Mucosa of descending colon (tissue), 3 donors: ENCODE measurements at regions not wholly inside any gene's neighbourhood (a gene's known extent, or its start where the extent isn't known, plus 50 kb on each side); places are given as distances from the start of the nearest gene placed in this dataset.
A peak's percentile ranks its signal among the peaks of the same experiment; 100 is the strongest.

Source experiments
- ATAC-seq: fragments of 200-7000 bp; cut with Tn5 transposase; one replicate; pipeline ENCODE4 v1.9.1; 2020; ENCODE audit warnings: mild to moderate bottlenecking, moderate library complexity
- DNase-seq, 3 donors: peaks; one replicate each; pipeline ENCODE4 v3.0.0-alpha.2; 2020
- H3K36me3 ChIP-seq: fragments of 200-600 bp; one replicate; pipeline ENCODE4 v1.8.0; 2021; ENCODE audit warnings: low read depth, mild to moderate bottlenecking
- H3K4me1 ChIP-seq: fragments of 200-600 bp; one replicate; pipeline ENCODE4 v1.8.0; 2021; ENCODE audit warnings: low read depth, mild to moderate bottlenecking
- H3K4me3 ChIP-seq: fragments of 200-600 bp; one replicate; pipeline ENCODE4 v1.8.0; 2021; ENCODE audit warnings: mild to moderate bottlenecking
- H3K9me3 ChIP-seq: fragments of 200-600 bp; one replicate; pipeline ENCODE4 v1.8.0; 2021; ENCODE audit warnings: mild to moderate bottlenecking
- intact Hi-C, 2 donors: fragments of 100-400 bp; cut with DNase I in 1 of 2; cut with micrococcal nuclease in 1 of 2; formaldehyde crosslinking; loops; one replicate each; pipeline versions ENCODE4 v1.11.0 to v1.11.1; 2022; cut with DNase I, micrococcal nuclease
- TF ChIP-seq, protein P1 (sequence below): fragments of 200-600 bp; IDR thresholded peaks from one replicate; pipeline ENCODE4 v1.8.0; 2022; ENCODE audit warnings: antibody characterized with exemption, mild to moderate bottlenecking
- donor health status: DM: no; HTN: no; CAD: no; lungs with moderate emphysema.
- donor health status: DM: no; HTN: no; CAD: no.
- donor health status: DM: no; HTN: yes; CAD: no.

DNA sequence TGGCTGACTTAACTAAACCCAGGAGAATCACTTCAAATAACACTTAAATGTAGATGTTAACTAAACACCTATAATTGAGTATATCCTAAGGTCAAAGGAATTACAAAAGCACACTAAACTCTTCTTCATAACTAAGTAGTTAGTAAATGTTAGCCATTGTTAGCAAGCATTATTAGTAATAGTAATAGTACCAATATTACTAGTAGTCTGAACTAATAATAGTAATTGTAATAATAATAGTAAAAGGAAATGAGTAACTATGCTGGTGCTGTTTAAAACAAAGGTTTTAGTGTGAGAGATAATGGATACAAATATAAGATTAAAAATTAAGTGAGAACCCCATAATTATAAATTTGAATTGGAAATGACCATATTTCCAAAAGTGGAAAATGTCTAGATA is 641.9 kb upstream of the RORB start:
- Histone ChIP-seq H3K9me3 (no peaks in the 10 kb centered on the region), H3K36me3 (no peaks in the 10 kb centered on the region), H3K4me3 (no peak overlapping the region), H3K4me1 (no peaks in the 10 kb centered on the region)
- ATAC-seq (no peak), DNase-seq (no peak)
- intact Hi-C loops = no loop called here
- TF ChIP-seq, protein P1, sequence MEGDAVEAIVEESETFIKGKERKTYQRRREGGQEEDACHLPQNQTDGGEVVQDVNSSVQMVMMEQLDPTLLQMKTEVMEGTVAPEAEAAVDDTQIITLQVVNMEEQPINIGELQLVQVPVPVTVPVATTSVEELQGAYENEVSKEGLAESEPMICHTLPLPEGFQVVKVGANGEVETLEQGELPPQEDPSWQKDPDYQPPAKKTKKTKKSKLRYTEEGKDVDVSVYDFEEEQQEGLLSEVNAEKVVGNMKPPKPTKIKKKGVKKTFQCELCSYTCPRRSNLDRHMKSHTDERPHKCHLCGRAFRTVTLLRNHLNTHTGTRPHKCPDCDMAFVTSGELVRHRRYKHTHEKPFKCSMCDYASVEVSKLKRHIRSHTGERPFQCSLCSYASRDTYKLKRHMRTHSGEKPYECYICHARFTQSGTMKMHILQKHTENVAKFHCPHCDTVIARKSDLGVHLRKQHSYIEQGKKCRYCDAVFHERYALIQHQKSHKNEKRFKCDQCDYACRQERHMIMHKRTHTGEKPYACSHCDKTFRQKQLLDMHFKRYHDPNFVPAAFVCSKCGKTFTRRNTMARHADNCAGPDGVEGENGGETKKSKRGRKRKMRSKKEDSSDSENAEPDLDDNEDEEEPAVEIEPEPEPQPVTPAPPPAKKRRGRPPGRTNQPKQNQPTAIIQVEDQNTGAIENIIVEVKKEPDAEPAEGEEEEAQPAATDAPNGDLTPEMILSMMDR = no peak

DNA sequence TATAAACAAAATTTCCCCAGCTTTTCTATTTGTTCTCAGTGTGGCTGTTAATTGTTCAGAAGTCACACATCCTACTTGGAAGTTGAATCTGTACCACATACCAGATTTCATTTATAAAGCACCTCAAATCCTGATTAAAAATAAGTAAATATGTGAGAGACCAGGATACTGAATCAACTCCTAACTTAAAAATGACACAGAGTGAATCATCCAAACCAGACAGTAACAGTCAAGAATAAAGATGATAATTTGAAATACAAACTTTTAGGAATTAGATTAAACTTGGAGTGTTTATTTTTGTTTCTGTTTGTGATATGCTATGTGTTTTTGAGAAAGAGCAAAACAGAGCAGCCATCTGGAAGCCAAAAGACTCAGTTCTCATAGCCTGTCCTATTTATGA is 633.2 kb upstream of the RORB start:
- TF ChIP-seq, protein P1 = no peak
- no peaks in the 10 kb centered on the region for H3K4me1 ChIP-seq
- intact Hi-C loops = no loop called here
- H3K9me3 ChIP-seq = no peaks in the 10 kb centered on the region
- no peak overlapping the region for H3K4me3 ChIP-seq
- no peaks in the 10 kb centered on the region for H3K36me3 ChIP-seq
- DNase-seq (no peak), ATAC-seq (no peak)

DNA sequence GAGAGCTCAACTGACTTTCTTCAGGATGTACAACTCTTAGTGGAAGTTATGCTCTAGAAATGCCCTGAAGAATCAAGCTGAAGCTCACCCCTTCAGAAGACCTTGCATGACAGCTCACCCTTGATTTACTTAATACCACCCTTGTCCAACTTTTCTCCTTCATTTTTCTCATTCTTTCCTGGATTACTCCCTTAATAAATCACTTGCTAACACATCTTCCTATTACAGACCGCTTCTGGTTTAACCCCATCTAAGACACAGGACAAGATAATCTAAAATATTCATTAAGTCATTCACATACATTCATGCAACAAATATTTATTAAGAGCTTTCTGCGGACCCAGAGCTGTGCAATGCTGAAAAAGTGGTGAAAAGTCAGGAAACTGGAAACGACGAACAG is 630.7 kb upstream of the RORB start:
- intact Hi-C loops = no loop called here
- H3K36me3 ChIP-seq = no peaks in the 10 kb centered on the region
- TF ChIP-seq, protein P1 = no peak

DNA sequence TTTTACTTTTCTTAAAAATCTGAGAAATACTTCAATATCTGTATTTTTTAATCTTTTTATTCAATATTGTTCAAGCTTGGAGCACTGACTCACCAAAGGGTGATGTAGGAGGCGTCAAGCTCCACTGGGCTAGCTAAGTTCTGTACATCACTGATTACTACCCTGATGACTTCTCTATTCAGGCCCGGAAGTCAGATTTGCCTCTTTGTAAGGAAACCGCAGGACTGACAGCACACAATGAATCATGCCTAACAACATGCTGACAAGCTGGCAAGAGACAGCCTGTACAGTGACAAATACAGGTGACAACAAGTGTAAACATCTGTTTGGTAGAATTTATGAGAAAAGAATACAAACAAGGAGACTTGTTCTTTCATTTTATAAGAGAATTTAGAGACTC is 627.9 kb upstream of the RORB start:
- Histone ChIP-seq H3K9me3 (no peaks in the 10 kb centered on the region), H3K36me3 (no peaks in the 10 kb centered on the region), H3K4me3 (no peak overlapping the region), H3K4me1 (no peaks in the 10 kb centered on the region)
- intact Hi-C loops = no loop called here
- DNase-seq = peak in 1 of 3 donors; percentile 1
- TF ChIP-seq, protein P1 = no peak
- peak; percentile 24 for ATAC-seq

More for the DNA sequence above, 630.7 kb upstream of the RORB start:
- Histone ChIP-seq H3K9me3 (no peaks in the 10 kb centered on the region), H3K4me3 (no peak overlapping the region), H3K4me1 (no peaks in the 10 kb centered on the region)
- DNase-seq (no peak), ATAC-seq (no peak)

DNA sequence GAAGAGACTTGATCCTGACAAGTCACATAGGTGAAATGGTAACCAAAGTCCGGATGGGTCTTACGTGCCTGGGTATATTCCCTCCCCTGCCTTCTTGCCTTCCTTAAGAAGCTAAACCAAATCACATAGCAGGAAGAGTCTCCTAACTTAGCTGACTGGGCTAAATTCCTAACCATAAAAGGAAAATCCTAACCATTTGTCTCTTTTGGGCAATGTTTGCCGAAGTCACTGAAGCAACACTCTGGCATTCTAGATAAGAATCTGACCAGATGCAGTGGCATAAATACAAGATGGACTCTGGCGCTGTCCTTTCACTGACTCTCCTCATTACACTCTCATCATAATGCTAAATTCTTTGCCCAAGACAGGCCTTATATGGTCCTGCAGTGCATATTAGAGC is 625.5 kb upstream of the RORB start:
- DNase-seq = no peak
- intact Hi-C loops = no loop called here

DNA sequence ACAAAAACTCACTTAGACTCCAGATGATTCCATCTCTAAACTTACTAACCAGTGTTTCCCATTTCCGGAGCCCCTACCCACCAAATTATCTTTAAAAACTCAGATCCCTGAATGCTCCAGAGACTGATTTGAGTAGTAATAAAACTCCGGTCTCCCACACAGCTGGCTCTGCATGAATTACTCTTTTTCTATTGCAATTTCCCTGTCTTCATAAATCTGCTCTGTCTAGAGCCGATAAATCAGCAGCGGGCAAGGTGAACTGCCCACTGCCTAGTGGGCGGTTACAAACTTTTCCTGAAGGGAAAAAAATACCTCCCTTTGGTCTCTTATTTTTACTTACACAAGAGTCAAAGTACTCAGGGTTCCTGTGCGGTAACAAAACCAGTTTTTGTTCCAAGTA is 624.4 kb upstream of the RORB start:
- Histone ChIP-seq H3K4me1 (no peaks in the 10 kb centered on the region), H3K4me3 (no peak overlapping the region), H3K36me3 (no peaks in the 10 kb centered on the region), H3K9me3 (no peaks in the 10 kb centered on the region)
- intact Hi-C loops = no loop called here
- DNase-seq (no peak), ATAC-seq (no peak)
- TF ChIP-seq, protein P1 = no peak

More for the DNA sequence above, 625.5 kb upstream of the RORB start:
- H3K36me3 ChIP-seq = no peaks in the 10 kb centered on the region
- TF ChIP-seq, protein P1 = no peak
- H3K4me1 ChIP-seq = no peaks in the 10 kb centered on the region
- H3K9me3 ChIP-seq = no peaks in the 10 kb centered on the region
- ATAC-seq = no peak
- H3K4me3 ChIP-seq = no peak overlapping the region
